Aorta (tissue), 5 donors: ENCODE measurements at regions not wholly inside any gene's neighbourhood (a gene's known extent, or its start where the extent isn't known, plus 50 kb on each side); places are given as distances from the start of the nearest gene placed in this dataset.

Experiments
- ATAC-seq: fragments of 200-7000 bp; cut with Tn5 transposase; one replicate; pipeline ENCODE4 v1.9.1; 2022; ENCODE audit warnings: moderate library complexity; ENCODE audit not compliant: low FRiP score
- DNase-seq, 2 donors: peaks; one replicate each; pipeline ENCODE4 v3.0.0-alpha.2; 2020
- H3K27ac ChIP-seq, 2 donors: one replicate each; pipeline ENCODE4 v1.5.1; 2013; ENCODE audit warnings: low read length in 2 of 2, mild to moderate bottlenecking in 2 of 2, moderate library complexity in 2 of 2, control low read depth in 1 of 2, inconsistent platforms in 1 of 2, low read depth in 1 of 2
- H3K27me3 ChIP-seq, 2 donors: one replicate each; pipeline ENCODE4 v1.6.1; 2013; ENCODE audit warnings: control low read depth in 1 of 2, low read length in 1 of 2, mild to moderate bottlenecking in 1 of 2, moderate library complexity in 1 of 2; ENCODE audit not compliant: insufficient read depth in 2 of 2, control insufficient read depth in 1 of 2
- H3K36me3 ChIP-seq, 2 donors: one replicate each; pipeline ENCODE4 v1.6.1; 2013; ENCODE audit warnings: control low read depth in 1 of 2, low read length in 1 of 2, mild to moderate bottlenecking in 1 of 2; ENCODE audit not compliant: insufficient read depth in 2 of 2, control insufficient read depth in 1 of 2
- H3K4me1 ChIP-seq, 2 donors: one replicate each; pipeline ENCODE4 v1.6.1; 2013; ENCODE audit warnings: low read length in 2 of 2, control low read depth in 1 of 2, mild to moderate bottlenecking in 1 of 2, moderate library complexity in 1 of 2; ENCODE audit not compliant: insufficient read depth in 2 of 2, control insufficient read depth in 1 of 2
- H3K4me3 ChIP-seq, 2 donors: one replicate each; pipeline ENCODE4 v1.5.1; 2013; ENCODE audit warnings: low read length in 2 of 2, control low read depth in 1 of 2, mild to moderate bottlenecking in 1 of 2
- H3K9me3 ChIP-seq: one replicate; pipeline ENCODE4 v1.6.1; 2013; ENCODE audit warnings: mild to moderate bottlenecking, low read length; ENCODE audit not compliant: control insufficient read depth
- WGBS, 2 donors: extraction: QIAGEN DNeasy Blood & Tissue Kit; methylation state at CpG; one replicate each; pipeline ENCODE4 v1.1.7; 2013; 5-methylcytosine and 5-hydroxymethylcytosine counted together
- intact Hi-C, 2 donors: fragments of 100-400 bp; cut with DNase I; formaldehyde crosslinking; loops; one replicate each; pipeline versions ENCODE4 v1.14.2 to v1.15.0; 2022
- donor health status: healthy with polysubstance abuse.
- donor health status: Bipolar disorder and iron deficiency.
- donor health status: DM: no; HTN: no; CAD: no.
- donor health status: DM: no; HTN: no; CAD: no.
- donor health status: DM: yes; HTN: yes; CAD: no.

- Histone ChIP-seq H3K36me3 (no peaks in the 10 kb centered on the region), H3K4me1 (no peaks in the 10 kb centered on the region), H3K9me3 (no peaks in the 10 kb centered on the region), H3K27me3 (no peaks in the 10 kb centered on the region), H3K27ac (no peak overlapping the region), H3K4me3 (no peak overlapping the region)
- ATAC-seq, result no peak
- DNase-seq, result no peak
- 80 to 84% methylated on average over 2 of the region's 2 CpGs for whole genome bisulfite sequencing, 2 donors
- intact Hi-C loops, result no loop called here
Measured at GRCh38 chr7:51701935-51702334, 385.3 kb upstream of the COBL start.

- H3K4me3 ChIP-seq, result no peak overlapping the region
- intact Hi-C loops, result no loop called here
- no peak overlapping the region for H3K27ac ChIP-seq
- ATAC-seq (no peak), DNase-seq (no peak)
- WGBS, 2 donors, result 77 to 81% methylated on average over 3 of the region's 3 CpGs
- no peaks in the 10 kb centered on the region for H3K4me1 ChIP-seq
- H3K27me3 ChIP-seq, result peaks cover 0 to 1% of the 10 kb centered on the region in 2 donors
- no peaks in the 10 kb centered on the region for H3K9me3 ChIP-seq
- H3K36me3 ChIP-seq, result no peaks in the 10 kb centered on the region
Measured at GRCh38 chr7:51700593-51701215, 384.1 kb upstream of the COBL start.

GRCh38 chr7:51693258-51693657 lies 376.6 kb upstream of the COBL start:
- 77 to 78% methylated on average over 5 of the region's 5 CpGs for WGBS, 2 donors
- Histone ChIP-seq H3K9me3 (no peaks in the 10 kb centered on the region), H3K4me3 (no peak overlapping the region), H3K27ac (no peak overlapping the region), H3K4me1 (no peaks in the 10 kb centered on the region), H3K36me3 (no peaks in the 10 kb centered on the region), H3K27me3 (peaks cover 0 to 1% of the 10 kb centered on the region in 2 donors)
- ATAC-seq, result no peak
- intact Hi-C loops, result no loop called here
- no peak for DNase-seq

- H3K9me3 ChIP-seq, result no peaks in the 10 kb centered on the region
- ATAC-seq, result no peak
- no peak for DNase-seq
- intact Hi-C loops, result no loop called here
- H3K27ac ChIP-seq, result no peak overlapping the region
- H3K36me3 ChIP-seq, result no peaks in the 10 kb centered on the region
- H3K4me3 ChIP-seq, result no peak overlapping the region
- WGBS, 2 donors, result 78 to 84% methylated on average over 3 of the region's 3 CpGs
- H3K4me1 ChIP-seq, result no peaks in the 10 kb centered on the region
- no peaks in the 10 kb centered on the region for H3K27me3 ChIP-seq
Measured at GRCh38 chr7:51689547-51689946, 372.9 kb upstream of the COBL start.

- no peak for ATAC-seq
Measured at GRCh38 chr7:51685794-51686193, 369.2 kb upstream of the COBL start.

GRCh38 chr7:51680594-51681399 lies 364.2 kb upstream of the COBL start:
- DNase-seq, result no peak
- no peaks in the 10 kb centered on the region for H3K9me3 ChIP-seq
- intact Hi-C loops, result no loop called here
- no peak for ATAC-seq
- H3K27me3 ChIP-seq, result no peaks in the 10 kb centered on the region
- H3K4me1 ChIP-seq, result no peaks in the 10 kb centered on the region
- WGBS, 2 donors, result 69 to 73% methylated on average over 13 of the region's 13 CpGs
- no peak overlapping the region for H3K4me3 ChIP-seq
- no peak overlapping the region for H3K27ac ChIP-seq
- no peaks in the 10 kb centered on the region for H3K36me3 ChIP-seq

More at GRCh38 chr7:51685794-51686193, 369.2 kb upstream of the COBL start:
- no peaks in the 10 kb centered on the region for H3K27me3 ChIP-seq
- no peaks in the 10 kb centered on the region for H3K9me3 ChIP-seq
- intact Hi-C loops, result no loop called here
- no peaks in the 10 kb centered on the region for H3K4me1 ChIP-seq
- DNase-seq, result no peak
- H3K27ac ChIP-seq, result no peak overlapping the region
- WGBS, 2 donors, result 77 to 80% methylated on average over 4 of the region's 4 CpGs
- no peak overlapping the region for H3K4me3 ChIP-seq
- no peaks in the 10 kb centered on the region for H3K36me3 ChIP-seq

GRCh38 chr7:51679358-51679757 lies 362.7 kb upstream of the COBL start:
- no peaks in the 10 kb centered on the region for H3K27me3 ChIP-seq
- 64 to 69% methylated on average over 9 of the region's 9 CpGs for WGBS, 2 donors
- no peaks in the 10 kb centered on the region for H3K4me1 ChIP-seq
- intact Hi-C loops, result no loop called here
- no peak for ATAC-seq
- H3K36me3 ChIP-seq, result no peaks in the 10 kb centered on the region
- H3K27ac ChIP-seq, result no peak overlapping the region
- no peak overlapping the region for H3K4me3 ChIP-seq
- DNase-seq, result no peak
- no peaks in the 10 kb centered on the region for H3K9me3 ChIP-seq

GRCh38 chr7:51666751-51667150 lies 350.1 kb upstream of the COBL start:
- Histone ChIP-seq H3K4me1 (no peaks in the 10 kb centered on the region), H3K27me3 (no peaks in the 10 kb centered on the region), H3K27ac (no peak overlapping the region), H3K4me3 (no peak overlapping the region), H3K36me3 (no peaks in the 10 kb centered on the region), H3K9me3 (no peaks in the 10 kb centered on the region)
- intact Hi-C loops, result no loop called here
- no peak for DNase-seq
- WGBS, 2 donors, result 17 to 21% methylated on average over 5 of the region's 5 CpGs
- ATAC-seq, result no peak

- WGBS, 2 donors, result 17 to 26% methylated on average over 3 of the region's 3 CpGs
- Histone ChIP-seq H3K27me3 (no peaks in the 10 kb centered on the region), H3K4me3 (no peak overlapping the region), H3K4me1 (no peaks in the 10 kb centered on the region), H3K9me3 (no peaks in the 10 kb centered on the region), H3K27ac (no peak overlapping the region), H3K36me3 (no peaks in the 10 kb centered on the region)
- DNase-seq (no peak), ATAC-seq (no peak)
- intact Hi-C loops, result no loop called here
Measured at GRCh38 chr7:51666266-51666665, 349.7 kb upstream of the COBL start.
